GM21423 (cell line): ENCODE measurements at regions not wholly inside any gene's neighbourhood (a gene's known extent, or its start where the extent isn't known, plus 50 kb on each side); places are given as distances from the start of the nearest gene placed in this dataset.

Source experiments
- ATAC-seq: cut with Tn5 transposase; IDR thresholded peaks from one replicate; pipeline ENCODE4 v1.9.1; 2021; ENCODE audit warnings: mild to moderate bottlenecking, moderate library complexity; ENCODE audit not compliant: unreplicated experiment

- no peak for ATAC-seq
These were observed 94.5 kb upstream of the NFIA start for GRCh38 chr1:60987904-60988303.

GRCh38 chr1:60984062-60984799 lies 98.1 kb upstream of the NFIA start:
- no peak for ATAC-seq

- no peak for ATAC-seq
These were observed 98.7 kb upstream of the NFIA start for GRCh38 chr1:60983701-60984061.

GRCh38 chr1:60982539-60982938 lies 99.8 kb upstream of the NFIA start:
- no peak for ATAC-seq

GRCh38 chr1:60981357-60981756 lies 101.0 kb upstream of the NFIA start:
- ATAC-seq, result no peak

- ATAC-seq, result peak; percentile 75
These were observed 103.7 kb upstream of the NFIA start for GRCh38 chr1:60978421-60979357.

DNA sequence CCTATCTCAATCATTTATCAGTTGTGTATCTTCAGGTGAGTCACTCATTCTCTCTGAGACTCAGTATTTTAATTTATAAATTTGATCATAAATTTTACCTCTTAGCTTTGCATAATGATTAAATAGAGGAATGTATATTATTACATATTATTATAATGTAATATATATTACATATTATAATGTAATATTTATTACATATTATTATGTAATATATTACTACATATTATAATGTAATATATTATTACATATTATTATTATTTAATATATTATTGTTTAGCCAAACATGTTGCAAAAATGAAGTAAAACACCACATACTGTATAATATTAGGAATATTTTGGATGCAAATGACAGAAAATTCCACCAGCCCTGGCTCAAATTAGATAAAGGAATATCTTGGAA lies 104.7 kb upstream of the NFIA start:
- ATAC-seq, result no peak

GRCh38 chr1:60974524-60975372 lies 107.6 kb upstream of the NFIA start:
- ATAC-seq, result no peak

DNA sequence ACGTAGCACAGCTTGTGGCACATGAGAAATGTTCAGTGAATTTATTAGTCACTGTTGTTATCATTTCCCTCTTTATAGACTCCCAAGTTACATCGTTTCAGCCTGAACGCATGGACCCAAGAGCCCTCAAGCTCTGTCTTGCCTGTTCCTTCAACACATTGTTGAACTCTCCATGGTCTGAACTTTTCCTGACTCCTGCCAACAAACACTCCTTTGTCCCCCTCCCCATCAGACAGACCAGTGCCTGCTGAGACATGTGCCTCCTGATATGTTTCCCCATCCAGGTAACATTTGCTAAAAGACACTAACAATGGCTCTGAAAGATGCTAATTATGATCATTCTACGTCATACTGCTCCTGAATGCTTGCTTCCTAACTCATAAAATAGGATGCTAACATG lies 108.7 kb upstream of the NFIA start:
- ATAC-seq, result no peak

DNA sequence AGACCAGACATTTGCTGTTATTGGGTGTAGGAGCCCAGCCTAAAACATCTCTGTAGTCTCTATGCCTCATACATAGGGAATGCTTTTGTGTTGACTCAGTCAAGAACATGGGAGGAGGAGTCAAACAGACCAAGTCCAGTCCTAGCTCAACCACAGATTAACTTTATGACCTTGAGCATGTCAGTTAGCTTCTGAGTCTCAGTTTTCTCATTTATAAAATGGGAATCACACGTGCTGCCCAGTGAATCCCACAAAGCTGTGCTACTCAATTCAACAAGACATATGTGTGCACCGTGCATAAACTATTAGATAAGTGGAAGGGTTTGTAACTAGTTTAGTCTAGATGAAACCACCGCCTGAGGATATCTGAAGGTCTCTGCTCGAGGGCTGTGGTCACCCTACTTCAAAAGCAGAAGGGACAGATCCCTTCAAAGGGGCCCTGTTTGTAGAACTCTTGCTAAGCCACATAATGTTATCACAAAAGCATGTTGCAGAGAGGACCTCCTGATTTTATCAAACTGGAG lies 109.5 kb upstream of the NFIA start:
- ATAC-seq, result no peak

DNA sequence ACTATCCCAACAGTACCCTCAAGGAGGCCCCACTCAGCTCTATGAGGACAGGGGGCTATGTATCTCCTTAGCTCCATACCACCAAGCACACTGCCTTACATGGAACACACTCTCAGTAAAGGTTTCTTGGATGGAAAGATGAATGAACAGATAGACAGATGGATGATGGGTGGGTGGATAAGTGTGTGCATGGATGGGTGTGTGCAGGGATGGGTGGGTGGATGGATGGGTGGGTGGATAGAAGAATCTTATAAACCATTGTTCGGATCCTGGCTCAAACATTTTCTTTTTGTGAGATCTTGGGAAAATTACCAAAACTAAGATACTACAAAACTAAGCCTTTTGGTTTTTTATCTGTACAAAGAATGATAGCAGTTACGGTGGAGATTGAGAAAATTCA lies 111.0 kb upstream of the NFIA start:
- ATAC-seq, result no peak

- no peak for ATAC-seq
These were observed 112.3 kb upstream of the NFIA start for GRCh38 chr1:60969971-60970509.

- ATAC-seq, result no peak
These were observed 117.0 kb upstream of the NFIA start for GRCh38 chr1:60965280-60965854.

DNA sequence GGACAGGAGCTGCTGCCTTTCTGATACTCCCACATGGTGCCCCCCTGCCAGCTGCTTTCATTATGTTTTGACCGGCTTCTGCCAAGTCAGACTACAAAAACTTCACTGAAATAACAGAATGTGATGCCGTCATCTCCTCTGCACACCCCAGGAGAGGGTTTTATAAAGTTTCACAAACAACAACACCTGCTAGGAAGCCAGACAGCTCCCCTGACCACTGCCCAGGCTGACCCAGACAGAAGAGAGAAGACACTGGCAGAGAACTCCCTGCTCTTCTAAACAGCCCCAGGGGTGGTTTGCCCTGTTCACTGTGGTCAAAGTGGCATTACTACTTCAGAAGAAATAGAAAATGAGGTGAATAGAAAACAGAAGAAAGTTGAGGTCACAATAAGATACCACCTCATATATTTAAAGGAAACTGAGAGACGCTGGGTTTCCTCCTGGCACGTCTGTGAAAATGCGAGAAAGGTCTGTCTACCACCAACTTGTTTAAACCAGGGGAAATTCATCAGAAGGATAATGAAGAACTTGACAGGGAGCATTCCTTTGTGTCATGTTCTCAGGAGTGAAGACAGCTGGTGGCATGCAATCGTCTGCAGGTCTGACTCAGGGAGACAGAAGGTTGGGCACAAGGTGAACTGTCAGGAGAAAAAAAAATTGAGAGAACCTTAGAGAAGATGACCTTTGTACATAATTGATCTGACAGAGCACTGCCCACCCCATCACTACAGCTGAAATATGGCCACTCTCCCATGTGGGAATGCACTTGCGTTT lies 119.0 kb upstream of the NFIA start:
- ATAC-seq, result no peak

- no peak for ATAC-seq
These were observed 121.4 kb upstream of the NFIA start for GRCh38 chr1:60960891-60961461.

GRCh38 chr1:60959701-60960100 lies 122.7 kb upstream of the NFIA start:
- ATAC-seq, result no peak

- ATAC-seq, result no peak
These were observed 124.4 kb upstream of the NFIA start for GRCh38 chr1:60958001-60958400.

GRCh38 chr1:60956520-60956919 lies 125.8 kb upstream of the NFIA start:
- no peak for ATAC-seq

- no peak for ATAC-seq
These were observed 129.7 kb upstream of the NFIA start for GRCh38 chr1:60952612-60953111.
